H9 (cell line): ENCODE measurements at regions not wholly inside any gene's neighbourhood (a gene's known extent, or its start where the extent isn't known, plus 50 kb on each side); places are given as distances from the start of the nearest gene placed in this dataset.

Experiments used
- DNase-seq: peaks from one replicate; pipeline ENCODE4 v3.0.0-alpha.2; 2017
- H2AFZ ChIP-seq: one replicate; pipeline ENCODE4 v1.6.1; 2013; ENCODE audit warnings: mild to moderate bottlenecking, low read length, control low read depth, moderate library complexity
- H2AK5ac ChIP-seq: 2 replicates; pipeline ENCODE4 v1.6.1; 2013; ENCODE audit warnings: low read length, control low read depth, mixed read lengths; ENCODE audit not compliant: insufficient read length
- H2BK120ac ChIP-seq: one replicate; pipeline ENCODE4 v1.6.1; 2013; ENCODE audit warnings: low read depth, mild to moderate bottlenecking, low read length, control low read depth, inconsistent platforms; ENCODE audit not compliant: poor library complexity, severe bottlenecking
- H2BK12ac ChIP-seq: 2 replicates; pipeline ENCODE4 v1.6.1; 2013; ENCODE audit warnings: low read length, control low read depth, mixed read lengths, low read depth; ENCODE audit not compliant: insufficient read length
- H2BK15ac ChIP-seq: 2 replicates; pipeline ENCODE4 v1.6.1; 2013; ENCODE audit warnings: low read depth, low read length, control low read depth
- H2BK20ac ChIP-seq: one replicate; pipeline ENCODE4 v1.6.1; 2013; ENCODE audit warnings: low read depth, mild to moderate bottlenecking, low read length, control low read depth, inconsistent platforms; ENCODE audit not compliant: poor library complexity, severe bottlenecking
- H2BK5ac ChIP-seq: 2 replicates; pipeline ENCODE4 v1.6.1; 2013; ENCODE audit warnings: low read length, control low read depth, mixed read lengths; ENCODE audit not compliant: insufficient read length
- H3K14ac ChIP-seq: 2 replicates; pipeline ENCODE4 v1.6.1; 2013; ENCODE audit warnings: low read length, control low read depth; ENCODE audit not compliant: insufficient read depth
- H3K18ac ChIP-seq: 2 replicates; pipeline ENCODE4 v1.6.1; 2013; ENCODE audit warnings: low read depth, mild to moderate bottlenecking, mixed read lengths, low read length, control low read depth; ENCODE audit not compliant: insufficient read length
- H3K23ac ChIP-seq: 2 replicates; pipeline ENCODE4 v1.6.1; 2013; ENCODE audit warnings: low read length, control low read depth, mixed read lengths, low read depth; ENCODE audit not compliant: insufficient read length
- H3K23me2 ChIP-seq: 2 replicates; pipeline ENCODE4 v1.6.1; 2013; ENCODE audit warnings: low read depth, mild to moderate bottlenecking, mixed read lengths, low read length, control low read depth; ENCODE audit not compliant: insufficient read length, poor library complexity, severe bottlenecking
- H3K27ac ChIP-seq: 2 replicates; pipeline ENCODE4 v1.5.1; 2013; ENCODE audit warnings: low read length, control low read depth, mixed read lengths, low read depth; ENCODE audit not compliant: insufficient read length
- H3K27me3 ChIP-seq: 2 replicates; pipeline ENCODE4 v1.6.1; 2013; ENCODE audit warnings: low read length, control low read depth, inconsistent platforms; ENCODE audit not compliant: insufficient read depth
- H3K4ac ChIP-seq: 2 replicates; pipeline ENCODE4 v1.6.1; 2013; ENCODE audit warnings: low read depth, mild to moderate bottlenecking, control low read depth, inconsistent platforms, low read length, moderate library complexity
- H3K4me1 ChIP-seq: 2 replicates; pipeline ENCODE4 v1.6.1; 2013; ENCODE audit warnings: low read length, control low read depth, inconsistent platforms; ENCODE audit not compliant: insufficient read depth
- H3K4me2 ChIP-seq: 2 replicates; pipeline ENCODE4 v1.6.1; 2013; ENCODE audit warnings: low read length, control low read depth, mixed read lengths; ENCODE audit not compliant: insufficient read length, insufficient read depth
- H3K56ac ChIP-seq: 2 replicates; pipeline ENCODE4 v1.6.1; 2013; ENCODE audit warnings: low read depth, mild to moderate bottlenecking, mixed read lengths, low read length, control low read depth; ENCODE audit not compliant: insufficient read length
- H3K79me1 ChIP-seq: 2 replicates; pipeline ENCODE4 v1.6.1; 2013; ENCODE audit warnings: low read depth, mild to moderate bottlenecking, moderate library complexity, low read length, control low read depth, inconsistent platforms; ENCODE audit not compliant: insufficient read depth, poor library complexity, severe bottlenecking
- H3K79me2 ChIP-seq: 2 replicates; pipeline ENCODE4 v1.6.1; 2013; ENCODE audit warnings: low read length, control low read depth, inconsistent platforms; ENCODE audit not compliant: insufficient read depth
- H3K9ac ChIP-seq: 2 replicates; pipeline ENCODE4 v1.6.1; 2013; ENCODE audit warnings: low read length, control low read depth, mixed read lengths; ENCODE audit not compliant: insufficient read length; ENCODE audit errors: extremely low read depth
- H3K9me3 ChIP-seq: one replicate; pipeline ENCODE4 v1.6.1; 2013; ENCODE audit warnings: low read depth, low read length, inconsistent platforms; ENCODE audit not compliant: control insufficient read depth
- H3T11ph ChIP-seq: one replicate; pipeline ENCODE4 v1.6.1; 2013; ENCODE audit warnings: mild to moderate bottlenecking, low read length, control low read depth, inconsistent platforms
- H4K20me1 ChIP-seq: one replicate; pipeline ENCODE4 v1.6.1; 2013; ENCODE audit not compliant: control insufficient read depth, insufficient read length, insufficient read depth
- H4K5ac ChIP-seq: 2 replicates; pipeline ENCODE4 v1.6.1; 2013; ENCODE audit warnings: low read depth, mild to moderate bottlenecking, mixed read lengths, low read length, control low read depth; ENCODE audit not compliant: insufficient read length
- H4K8ac ChIP-seq: replicated peaks from 2 replicates; pipeline ENCODE4 v1.6.1; 2013; ENCODE audit warnings: low read length, control low read depth, mixed read lengths, low read depth; ENCODE audit not compliant: insufficient read length
- H4K91ac ChIP-seq: 2 replicates; pipeline ENCODE4 v1.6.1; 2013; ENCODE audit warnings: low read depth, mild to moderate bottlenecking, moderate library complexity, mixed read lengths, low read length, control low read depth; ENCODE audit not compliant: insufficient read length
- H3K27ac Mint-ChIP-seq, 3 experiments: 2 replicates in 2 of 3; 3 replicates in 1 of 3; pipeline ENCODE4 v1.8.0; 2020 to 2021; ENCODE audit warnings: mixed read lengths in 3 of 3, mild to moderate bottlenecking in 1 of 3, moderate library complexity in 1 of 3
- H3K27me3 Mint-ChIP-seq: 2 replicates; pipeline ENCODE4 v1.8.0; 2021; ENCODE audit warnings: low read depth, mild to moderate bottlenecking, moderate library complexity, mixed read lengths
- H3K36me3 Mint-ChIP-seq, 3 experiments: 2 replicates in 2 of 3; 3 replicates in 1 of 3; pipeline ENCODE4 v1.8.0; 2020 to 2021; ENCODE audit warnings: low read depth in 3 of 3, mixed read lengths in 3 of 3; ENCODE audit not compliant: insufficient read depth in 1 of 3
- H3K4me1 Mint-ChIP-seq, 2 experiments: 2 replicates each; pipeline ENCODE4 v1.8.0; 2020; ENCODE audit warnings: mixed read lengths in 2 of 2
- H3K4me3 Mint-ChIP-seq, 2 experiments: 2 replicates in 1 of 2; 3 replicates in 1 of 2; pipeline ENCODE4 v1.8.0; 2020 to 2021; ENCODE audit warnings: mild to moderate bottlenecking in 2 of 2, mixed read lengths in 2 of 2, moderate library complexity in 1 of 2
- H3K9me3 Mint-ChIP-seq, 2 experiments: 2 replicates in 1 of 2; 3 replicates in 1 of 2; pipeline ENCODE4 v1.8.0; 2020; ENCODE audit warnings: mild to moderate bottlenecking in 2 of 2, mixed read lengths in 2 of 2, moderate library complexity in 1 of 2
- CTCF ChIP-seq: fragments of 200-600 bp; sonication (generic); conservative IDR thresholded peaks from 3 replicates; pipeline ENCODE4 v1.8.0; 2021; ENCODE audit warnings: antibody characterized with exemption, mild to moderate bottlenecking
- WGBS: extraction: QIAGEN DNeasy Blood & Tissue Kit; methylation state at CpG from one replicate; pipeline ENCODE4 v1.1.7; 2013; ENCODE audit warnings: missing lambda C conversion rate, low lambda C conversion rate, mixed read lengths; ENCODE audit not compliant: insufficient read length; ENCODE audit errors: extremely low coverage; 5-methylcytosine and 5-hydroxymethylcytosine counted together

- H3K27ac Mint-ChIP-seq, result no peak overlapping the region
- no peaks in the 10 kb centered on the region for H3K27me3 ChIP-seq
These were observed 72.8 kb upstream of the ANKH start for GRCh38 chr5:14944350-14944739.

More at GRCh38 chr5:14944350-14944739, 72.8 kb upstream of the ANKH start:
- H3K4me1 ChIP-seq, result no peaks in the 10 kb centered on the region
- no peak overlapping the region for H4K8ac ChIP-seq
- no peak overlapping the region for H3K9ac ChIP-seq
- H3K79me1 ChIP-seq, result no peaks in the 10 kb centered on the region
- no peak for TF ChIP-seq CTCF
- H3K79me2 ChIP-seq, result no peaks in the 10 kb centered on the region
- no peak overlapping the region for H2AFZ ChIP-seq
- no peak overlapping the region for H3K18ac ChIP-seq
- H4K91ac ChIP-seq, result no peak overlapping the region
- H4K5ac ChIP-seq, result no peak overlapping the region
- Mint-ChIP-seq H3K4me1 (peaks cover 2 to 3% of the 10 kb centered on the region in 2 experiments; a peak in 3 of 4 replicates), H3K36me3 (no peaks in the 10 kb centered on the region), H3K9me3 (no peaks in the 10 kb centered on the region), H3K27me3 (no peaks in the 10 kb centered on the region), H3K4me3 (no peak overlapping the region)
- DNase-seq, result no peak
- no peak overlapping the region for H3K27ac ChIP-seq
- no peak overlapping the region for H3K56ac ChIP-seq
- H2BK120ac ChIP-seq, result no peak overlapping the region
- no peak overlapping the region for H3K14ac ChIP-seq
- no peak overlapping the region for H2AK5ac ChIP-seq
- H3K9me3 ChIP-seq, result no peaks in the 10 kb centered on the region
- no CpG with 5 or more reads among the region's 4 CpGs for WGBS
- H3T11ph ChIP-seq, result no peak overlapping the region
- no peaks in the 10 kb centered on the region for H3K23me2 ChIP-seq
- H3K4ac ChIP-seq, result no peak overlapping the region
- no peak overlapping the region for H2BK15ac ChIP-seq
- H2BK12ac ChIP-seq, result no peak overlapping the region
- H3K23ac ChIP-seq, result no peak overlapping the region
- no peaks in the 10 kb centered on the region for H4K20me1 ChIP-seq
- no peak overlapping the region for H2BK20ac ChIP-seq
- H3K4me2 ChIP-seq, result no peak overlapping the region
- no peak overlapping the region for H2BK5ac ChIP-seq
